ENCODE measurements at regions not wholly inside any gene's neighbourhood (a gene's known extent, or its start where the extent isn't known, plus 50 kb on each side); places are given as distances from the start of the nearest gene placed in this dataset.

- H3K27me3 ChIP-seq (ENCODE audit: low read depth): no peaks in the 10 kb centered on the region
- intact Hi-C loops (cut with DNase I): no loop called here
These were observed 85.7 kb downstream of the SUCLG1 start for GRCh38 chr2:84373391-84373790.

GRCh38 chr2:84362541-84362940, 96.5 kb downstream of the SUCLG1 start:
- ATAC-seq: no peak
- no peak for TF ChIP-seq CTCF (IDR thresholded peaks at IDR 0.05)
- Histone ChIP-seq H3K4me3 (no peak overlapping the region), H3K9me3 (peaks cover 15% of the 10 kb centered on the region), H3K27ac (no peak overlapping the region), H3K27me3 (ENCODE audit: low read depth) (no peaks in the 10 kb centered on the region), H3K4me1 (no peaks in the 10 kb centered on the region), H3K36me3 (no peaks in the 10 kb centered on the region)
- no peak for DNase-seq
- intact Hi-C loops (cut with DNase I): no loop called here

More at GRCh38 chr2:84373391-84373790, 85.7 kb downstream of the SUCLG1 start:
- no peak overlapping the region for H3K27ac ChIP-seq
- no peak for DNase-seq
- H3K4me1 ChIP-seq: no peaks in the 10 kb centered on the region
- TF ChIP-seq CTCF (IDR thresholded peaks at IDR 0.05): no peak
- no peaks in the 10 kb centered on the region for H3K36me3 ChIP-seq
- H3K9me3 ChIP-seq: no peaks in the 10 kb centered on the region
- ATAC-seq: no peak
- H3K4me3 ChIP-seq: no peak overlapping the region

- intact Hi-C loops (cut with DNase I): no loop called here
- ATAC-seq: no peak
- no peak overlapping the region for H3K27ac ChIP-seq
- no peaks in the 10 kb centered on the region for H3K27me3 ChIP-seq (ENCODE audit: low read depth)
- no peaks in the 10 kb centered on the region for H3K36me3 ChIP-seq
- no peaks in the 10 kb centered on the region for H3K9me3 ChIP-seq
- no peak overlapping the region for H3K4me3 ChIP-seq
- TF ChIP-seq CTCF (IDR thresholded peaks at IDR 0.05): no peak
- no peak for DNase-seq
- no peaks in the 10 kb centered on the region for H3K4me1 ChIP-seq
These were observed 121.0 kb downstream of the SUCLG1 start for GRCh38 chr2:84338069-84338468.

- no peak for DNase-seq
- Histone ChIP-seq H3K27me3 (ENCODE audit: low read depth) (no peaks in the 10 kb centered on the region), H3K4me1 (no peaks in the 10 kb centered on the region), H3K4me3 (no peak overlapping the region), H3K27ac (no peak overlapping the region), H3K9me3 (no peaks in the 10 kb centered on the region), H3K36me3 (no peaks in the 10 kb centered on the region)
- intact Hi-C loops (cut with DNase I): no loop called here
- no peak for TF ChIP-seq CTCF (IDR thresholded peaks at IDR 0.05)
- no peak for ATAC-seq
These were observed 131.3 kb downstream of the SUCLG1 start for GRCh38 chr2:84327645-84328249.

GRCh38 chr2:84326831-84327432, 132.1 kb downstream of the SUCLG1 start:
- Histone ChIP-seq H3K27me3 (ENCODE audit: low read depth) (peaks cover under 1% of the 10 kb centered on the region), H3K4me1 (no peaks in the 10 kb centered on the region), H3K4me3 (no peak overlapping the region), H3K36me3 (no peaks in the 10 kb centered on the region), H3K9me3 (no peaks in the 10 kb centered on the region), H3K27ac (no peak overlapping the region)
- intact Hi-C loops (cut with DNase I): no loop called here
- no peak for ATAC-seq
- no peak for TF ChIP-seq CTCF (IDR thresholded peaks at IDR 0.05)
- DNase-seq: no peak
